ENCODE measurements at regions not wholly inside any gene's neighbourhood (a gene's known extent, or its start where the extent isn't known, plus 50 kb on each side); places are given as distances from the start of the nearest gene placed in this dataset.

DNA sequence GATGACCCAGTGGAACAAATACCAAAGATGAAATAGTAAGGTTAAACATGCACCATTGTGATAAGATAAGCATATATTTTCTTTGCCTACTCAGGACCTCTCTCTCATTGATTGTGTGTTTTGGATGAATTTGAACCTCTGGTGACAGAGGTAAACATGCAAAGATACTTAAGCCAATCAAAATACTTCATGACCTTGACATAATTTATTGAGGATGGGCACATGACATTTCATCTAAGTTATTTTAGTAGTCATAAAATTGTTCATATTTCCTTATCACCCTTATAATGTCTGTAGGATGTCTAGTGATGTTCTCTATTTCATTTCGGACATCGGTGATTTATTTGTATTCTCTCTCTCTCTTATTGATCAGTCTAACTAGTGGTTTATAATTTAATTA is 88.3 kb upstream of the WDR72 start:
- H4K20me1 ChIP-seq (ENCODE audit: insufficient read depth, low read length), result no peaks in the 10 kb centered on the region
- H3K36me3 ChIP-seq (ENCODE audit: insufficient read depth, low read length), result no peaks in the 10 kb centered on the region
- no peak overlapping the region for H3K4me2 ChIP-seq (ENCODE audit: low read length)
- no peak overlapping the region for H2AFZ ChIP-seq (ENCODE audit: low read length)
- no peaks in the 10 kb centered on the region for H3K4me1 ChIP-seq (ENCODE audit: insufficient read depth, low read length, severe bottlenecking)
- no peaks in the 10 kb centered on the region for H3F3A ChIP-seq (ENCODE audit: insufficient read depth, low read length)
- H3K9me3 ChIP-seq (ENCODE audit: low read length), result no peaks in the 10 kb centered on the region
- TF ChIP-seq EZH2 (IDR thresholded peaks at IDR 0.05; ENCODE audit: borderline replicate concordance, low read length), result no peak
- TF ChIP-seq, protein P1, sequence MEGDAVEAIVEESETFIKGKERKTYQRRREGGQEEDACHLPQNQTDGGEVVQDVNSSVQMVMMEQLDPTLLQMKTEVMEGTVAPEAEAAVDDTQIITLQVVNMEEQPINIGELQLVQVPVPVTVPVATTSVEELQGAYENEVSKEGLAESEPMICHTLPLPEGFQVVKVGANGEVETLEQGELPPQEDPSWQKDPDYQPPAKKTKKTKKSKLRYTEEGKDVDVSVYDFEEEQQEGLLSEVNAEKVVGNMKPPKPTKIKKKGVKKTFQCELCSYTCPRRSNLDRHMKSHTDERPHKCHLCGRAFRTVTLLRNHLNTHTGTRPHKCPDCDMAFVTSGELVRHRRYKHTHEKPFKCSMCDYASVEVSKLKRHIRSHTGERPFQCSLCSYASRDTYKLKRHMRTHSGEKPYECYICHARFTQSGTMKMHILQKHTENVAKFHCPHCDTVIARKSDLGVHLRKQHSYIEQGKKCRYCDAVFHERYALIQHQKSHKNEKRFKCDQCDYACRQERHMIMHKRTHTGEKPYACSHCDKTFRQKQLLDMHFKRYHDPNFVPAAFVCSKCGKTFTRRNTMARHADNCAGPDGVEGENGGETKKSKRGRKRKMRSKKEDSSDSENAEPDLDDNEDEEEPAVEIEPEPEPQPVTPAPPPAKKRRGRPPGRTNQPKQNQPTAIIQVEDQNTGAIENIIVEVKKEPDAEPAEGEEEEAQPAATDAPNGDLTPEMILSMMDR (IDR thresholded peaks at IDR 0.05; ENCODE audit: low read length), result no peak
- H3K4me3 ChIP-seq (ENCODE audit: low read depth, low read length, poor library complexity, severe bottlenecking), result no peak overlapping the region
- H3K9ac ChIP-seq (ENCODE audit: low read length), result no peak overlapping the region
- no peaks in the 10 kb centered on the region for H3K9me2 ChIP-seq (ENCODE audit: low read depth, low read length)
- no peaks in the 10 kb centered on the region for H3K79me2 ChIP-seq (ENCODE audit: insufficient read depth, low read length)
- H3K27me3 ChIP-seq (ENCODE audit: insufficient read depth, low read length), result no peaks in the 10 kb centered on the region
- no peak overlapping the region for H3K27ac ChIP-seq (ENCODE audit: low read depth, low read length, poor library complexity, severe bottlenecking)

DNA sequence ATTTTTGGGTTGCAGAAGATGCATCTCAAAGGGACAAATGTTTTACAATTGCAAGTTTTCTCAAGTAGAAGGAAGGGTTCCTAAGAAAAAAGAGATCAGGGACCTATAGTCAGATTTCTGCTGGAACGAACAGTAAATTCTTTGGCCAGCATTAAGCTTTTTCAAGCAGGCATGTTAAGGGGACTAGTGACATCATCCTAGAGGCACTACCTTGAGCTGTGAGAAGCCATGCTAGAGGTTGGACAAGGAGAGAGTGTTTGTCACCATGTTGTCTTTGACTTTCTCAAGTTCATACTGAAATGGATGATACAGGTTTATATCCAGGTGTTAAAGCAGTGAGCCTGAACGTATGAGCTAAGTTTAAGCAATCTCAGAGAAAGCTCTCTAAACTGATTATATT is 85.2 kb upstream of the WDR72 start:
- H3K9me3 ChIP-seq (ENCODE audit: low read length), result no peaks in the 10 kb centered on the region
- no peak overlapping the region for H3K9ac ChIP-seq (ENCODE audit: low read length)
- H3K27ac ChIP-seq (ENCODE audit: low read depth, low read length, poor library complexity, severe bottlenecking), result no peak overlapping the region
- no peaks in the 10 kb centered on the region for H3K9me2 ChIP-seq (ENCODE audit: low read depth, low read length)
- no peak overlapping the region for H3K4me3 ChIP-seq (ENCODE audit: low read depth, low read length, poor library complexity, severe bottlenecking)
- no peaks in the 10 kb centered on the region for H3K27me3 ChIP-seq (ENCODE audit: insufficient read depth, low read length)
- TF ChIP-seq, protein P1 (IDR thresholded peaks at IDR 0.05; ENCODE audit: low read length), result no peak
- no peak for TF ChIP-seq EZH2 (IDR thresholded peaks at IDR 0.05; ENCODE audit: borderline replicate concordance, low read length)
- H3K79me2 ChIP-seq (ENCODE audit: insufficient read depth, low read length), result no peaks in the 10 kb centered on the region
- H3K36me3 ChIP-seq (ENCODE audit: insufficient read depth, low read length), result no peaks in the 10 kb centered on the region
- no peak overlapping the region for H2AFZ ChIP-seq (ENCODE audit: low read length)
- no peaks in the 10 kb centered on the region for H3F3A ChIP-seq (ENCODE audit: insufficient read depth, low read length)
- no peak overlapping the region for H3K4me2 ChIP-seq (ENCODE audit: low read length)
- H4K20me1 ChIP-seq (ENCODE audit: insufficient read depth, low read length), result no peaks in the 10 kb centered on the region
- H3K4me1 ChIP-seq (ENCODE audit: insufficient read depth, low read length, severe bottlenecking), result no peaks in the 10 kb centered on the region

DNA sequence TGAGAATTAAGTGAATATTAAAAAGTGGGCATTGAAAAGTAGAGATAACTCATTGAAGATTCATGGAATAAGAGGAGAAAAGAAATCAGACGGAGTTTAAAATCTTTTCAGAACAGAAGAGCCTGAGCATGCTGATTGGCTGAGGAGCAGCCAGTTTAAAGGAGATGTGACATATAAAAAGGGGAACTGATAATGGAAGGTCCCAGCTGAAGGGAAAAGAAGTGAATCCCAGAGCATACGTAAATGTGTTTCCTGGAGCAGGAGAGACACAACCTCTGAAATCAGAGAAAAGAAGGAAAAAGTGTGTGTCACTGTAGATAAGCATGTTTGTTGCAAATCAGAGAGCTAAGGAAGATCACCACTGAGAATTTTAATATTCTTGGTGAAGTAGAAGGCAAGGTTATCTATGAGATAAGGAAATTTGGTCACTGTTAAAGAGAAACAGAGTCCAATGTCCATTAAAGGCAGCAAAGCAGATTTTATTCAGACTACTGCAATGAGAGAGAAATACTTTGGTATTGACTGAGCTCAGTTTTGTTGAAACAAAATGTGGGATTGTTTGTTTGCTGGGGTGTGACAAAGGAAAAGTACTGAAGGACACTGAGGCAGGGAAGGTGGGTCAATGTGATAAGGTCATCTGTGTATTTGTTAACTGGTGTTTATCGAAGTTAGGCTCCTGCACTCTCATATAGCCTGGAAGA is 84.6 kb upstream of the WDR72 start:
- H3K4me2 ChIP-seq (ENCODE audit: low read length), result no peak overlapping the region
- H3F3A ChIP-seq (ENCODE audit: insufficient read depth, low read length), result no peaks in the 10 kb centered on the region
- H3K9me3 ChIP-seq (ENCODE audit: low read length), result no peaks in the 10 kb centered on the region
- H3K36me3 ChIP-seq (ENCODE audit: insufficient read depth, low read length), result no peaks in the 10 kb centered on the region
- no peak overlapping the region for H2AFZ ChIP-seq (ENCODE audit: low read length)
- H3K9me2 ChIP-seq (ENCODE audit: low read depth, low read length), result no peaks in the 10 kb centered on the region
- TF ChIP-seq EZH2 (IDR thresholded peaks at IDR 0.05; ENCODE audit: borderline replicate concordance, low read length), result no peak
- TF ChIP-seq, protein P1 (IDR thresholded peaks at IDR 0.05; ENCODE audit: low read length), result no peak
- no peak overlapping the region for H3K4me3 ChIP-seq (ENCODE audit: low read depth, low read length, poor library complexity, severe bottlenecking)
- H3K27ac ChIP-seq (ENCODE audit: low read depth, low read length, poor library complexity, severe bottlenecking), result no peak overlapping the region
- no peaks in the 10 kb centered on the region for H3K4me1 ChIP-seq (ENCODE audit: insufficient read depth, low read length, severe bottlenecking)
- H3K79me2 ChIP-seq (ENCODE audit: insufficient read depth, low read length), result no peaks in the 10 kb centered on the region
- no peaks in the 10 kb centered on the region for H3K27me3 ChIP-seq (ENCODE audit: insufficient read depth, low read length)
- H3K9ac ChIP-seq (ENCODE audit: low read length), result no peak overlapping the region
- H4K20me1 ChIP-seq (ENCODE audit: insufficient read depth, low read length), result no peaks in the 10 kb centered on the region

Measured in OCI-LY1 (cell line).